ENCODE measurements at regions not wholly inside any gene's neighbourhood (a gene's known extent, or its start where the extent isn't known, plus 50 kb on each side); places are given as distances from the start of the nearest gene placed in this dataset.

GRCh38 chr13:58964048-58964447 is 1199.7 kb downstream of the DIAPH3 start:
- no peak for DNase-seq (ENCODE audit: extremely low read depth, insufficient read length)
- TF ChIP-seq CTCF (IDR thresholded peaks at IDR 0.05; ENCODE audit: insufficient read depth, low read length, poor library complexity, severe bottlenecking) = no peak
- Histone ChIP-seq H3K36me3 (ENCODE audit: control insufficient read depth, insufficient read depth, low read length) (no peaks in the 10 kb centered on the region), H3K4me3 (replicated peaks; ENCODE audit: low read depth, low read length) (no peak overlapping the region), H3K27me3 (replicated peaks; ENCODE audit: control insufficient read depth, insufficient read depth, low read length) (no peaks in the 10 kb centered on the region)

- no peaks in the 10 kb centered on the region for H3K36me3 ChIP-seq (ENCODE audit: control insufficient read depth, insufficient read depth, low read length)
- H3K27me3 ChIP-seq (replicated peaks; ENCODE audit: control insufficient read depth, insufficient read depth, low read length) = no peaks in the 10 kb centered on the region
- no peak overlapping the region for H3K4me3 ChIP-seq (replicated peaks; ENCODE audit: low read depth, low read length)
- no peak for DNase-seq (ENCODE audit: extremely low read depth, insufficient read length)
- no peak for TF ChIP-seq CTCF (IDR thresholded peaks at IDR 0.05; ENCODE audit: insufficient read depth, low read length, poor library complexity, severe bottlenecking)
Measured at GRCh38 chr13:58977085-58977484, 1186.6 kb downstream of the DIAPH3 start.

GRCh38 chr13:58978331-58978730 is 1185.4 kb downstream of the DIAPH3 start:
- no peak for DNase-seq (ENCODE audit: extremely low read depth, insufficient read length)
- Histone ChIP-seq H3K27me3 (replicated peaks; ENCODE audit: control insufficient read depth, insufficient read depth, low read length) (no peaks in the 10 kb centered on the region), H3K4me3 (replicated peaks; ENCODE audit: low read depth, low read length) (no peak overlapping the region), H3K36me3 (ENCODE audit: control insufficient read depth, insufficient read depth, low read length) (no peaks in the 10 kb centered on the region)
- no peak for TF ChIP-seq CTCF (IDR thresholded peaks at IDR 0.05; ENCODE audit: insufficient read depth, low read length, poor library complexity, severe bottlenecking)

- H3K36me3 ChIP-seq (ENCODE audit: control insufficient read depth, insufficient read depth, low read length) = no peaks in the 10 kb centered on the region
- DNase-seq (ENCODE audit: extremely low read depth, insufficient read length) = no peak
- H3K27me3 ChIP-seq (replicated peaks; ENCODE audit: control insufficient read depth, insufficient read depth, low read length) = no peaks in the 10 kb centered on the region
- no peak overlapping the region for H3K4me3 ChIP-seq (replicated peaks; ENCODE audit: low read depth, low read length)
- TF ChIP-seq CTCF (IDR thresholded peaks at IDR 0.05; ENCODE audit: insufficient read depth, low read length, poor library complexity, severe bottlenecking) = no peak
Measured at GRCh38 chr13:58979851-58980250, 1183.9 kb downstream of the DIAPH3 start.

GRCh38 chr13:58985845-58986244 is 1177.9 kb downstream of the DIAPH3 start:
- no peak for DNase-seq (ENCODE audit: extremely low read depth, insufficient read length)
- Histone ChIP-seq H3K27me3 (replicated peaks; ENCODE audit: control insufficient read depth, insufficient read depth, low read length) (no peaks in the 10 kb centered on the region), H3K36me3 (ENCODE audit: control insufficient read depth, insufficient read depth, low read length) (no peaks in the 10 kb centered on the region), H3K4me3 (replicated peaks; ENCODE audit: low read depth, low read length) (no peak overlapping the region)
- TF ChIP-seq CTCF (IDR thresholded peaks at IDR 0.05; ENCODE audit: insufficient read depth, low read length, poor library complexity, severe bottlenecking) = no peak

- Histone ChIP-seq H3K36me3 (ENCODE audit: control insufficient read depth, insufficient read depth, low read length) (no peaks in the 10 kb centered on the region), H3K27me3 (replicated peaks; ENCODE audit: control insufficient read depth, insufficient read depth, low read length) (no peaks in the 10 kb centered on the region), H3K4me3 (replicated peaks; ENCODE audit: low read depth, low read length) (no peak overlapping the region)
- DNase-seq (ENCODE audit: extremely low read depth, insufficient read length) = no peak
- no peak for TF ChIP-seq CTCF (IDR thresholded peaks at IDR 0.05; ENCODE audit: insufficient read depth, low read length, poor library complexity, severe bottlenecking)
Measured at GRCh38 chr13:58989556-58989955, 1174.2 kb downstream of the DIAPH3 start.

Data from GM06990 (cell line).